ENCODE measurements at regions not wholly inside any gene's neighbourhood (a gene's known extent, or its start where the extent isn't known, plus 50 kb on each side); places are given as distances from the start of the nearest gene placed in this dataset.

DNA sequence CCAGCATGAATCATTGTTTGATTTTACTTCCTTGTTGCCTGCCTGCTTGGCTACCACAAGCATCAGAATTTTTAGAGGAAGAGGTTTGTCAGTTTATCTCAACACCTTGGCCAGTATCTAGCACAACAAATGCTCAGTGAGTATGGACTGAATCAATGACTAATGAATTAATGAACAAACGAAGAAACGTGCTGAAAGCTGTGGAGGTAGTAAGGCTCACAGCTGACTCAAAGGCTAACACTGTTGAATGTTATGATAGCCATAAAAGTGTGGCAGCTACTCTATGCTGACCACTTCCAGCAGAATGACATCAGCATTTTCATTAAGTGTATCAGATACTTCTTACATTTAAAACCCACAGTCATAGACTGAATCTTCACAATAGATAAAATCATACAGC, 543.4 kb downstream of the IRS1 start:
- H3K36me3 ChIP-seq (ENCODE audit: control insufficient read depth in 2 of 3, insufficient read depth in 3 of 3, low read length in 3 of 3): no peaks in the 10 kb centered on the region
- no peak overlapping the region for H3K4me3 ChIP-seq (ENCODE audit: low read length in 3 of 3)
- FAIRE-seq: no peak
- no peaks in the 10 kb centered on the region for H3K27me3 ChIP-seq (ENCODE audit: control insufficient read depth, insufficient read depth, low read length)
- no peak for DNase-seq
- H3K9ac ChIP-seq (ENCODE audit: low read length in 3 of 3): no peak overlapping the region
- H3K4me1 ChIP-seq (ENCODE audit: control insufficient read depth in 2 of 3, insufficient read depth in 2 of 3, low read depth in 1 of 3, low read length in 3 of 3): no peaks in the 10 kb centered on the region
- peaks cover 0 to 3% (median 0%) of the 10 kb centered on the region in 3 donors for H3K9me3 ChIP-seq (ENCODE audit: control insufficient read depth in 2 of 3, insufficient read depth in 1 of 3, low read length in 3 of 3)
- TF ChIP-seq, protein P1, sequence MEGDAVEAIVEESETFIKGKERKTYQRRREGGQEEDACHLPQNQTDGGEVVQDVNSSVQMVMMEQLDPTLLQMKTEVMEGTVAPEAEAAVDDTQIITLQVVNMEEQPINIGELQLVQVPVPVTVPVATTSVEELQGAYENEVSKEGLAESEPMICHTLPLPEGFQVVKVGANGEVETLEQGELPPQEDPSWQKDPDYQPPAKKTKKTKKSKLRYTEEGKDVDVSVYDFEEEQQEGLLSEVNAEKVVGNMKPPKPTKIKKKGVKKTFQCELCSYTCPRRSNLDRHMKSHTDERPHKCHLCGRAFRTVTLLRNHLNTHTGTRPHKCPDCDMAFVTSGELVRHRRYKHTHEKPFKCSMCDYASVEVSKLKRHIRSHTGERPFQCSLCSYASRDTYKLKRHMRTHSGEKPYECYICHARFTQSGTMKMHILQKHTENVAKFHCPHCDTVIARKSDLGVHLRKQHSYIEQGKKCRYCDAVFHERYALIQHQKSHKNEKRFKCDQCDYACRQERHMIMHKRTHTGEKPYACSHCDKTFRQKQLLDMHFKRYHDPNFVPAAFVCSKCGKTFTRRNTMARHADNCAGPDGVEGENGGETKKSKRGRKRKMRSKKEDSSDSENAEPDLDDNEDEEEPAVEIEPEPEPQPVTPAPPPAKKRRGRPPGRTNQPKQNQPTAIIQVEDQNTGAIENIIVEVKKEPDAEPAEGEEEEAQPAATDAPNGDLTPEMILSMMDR (IDR thresholded peaks at IDR 0.05; ENCODE audit: borderline replicate concordance, extremely low read depth, insufficient read depth): no peak
- no peak overlapping the region for H3K27ac ChIP-seq (ENCODE audit: low read depth in 2 of 2, low read length in 2 of 2)
- intact Hi-C loops (cut with DNase I): no loop called here

DNA sequence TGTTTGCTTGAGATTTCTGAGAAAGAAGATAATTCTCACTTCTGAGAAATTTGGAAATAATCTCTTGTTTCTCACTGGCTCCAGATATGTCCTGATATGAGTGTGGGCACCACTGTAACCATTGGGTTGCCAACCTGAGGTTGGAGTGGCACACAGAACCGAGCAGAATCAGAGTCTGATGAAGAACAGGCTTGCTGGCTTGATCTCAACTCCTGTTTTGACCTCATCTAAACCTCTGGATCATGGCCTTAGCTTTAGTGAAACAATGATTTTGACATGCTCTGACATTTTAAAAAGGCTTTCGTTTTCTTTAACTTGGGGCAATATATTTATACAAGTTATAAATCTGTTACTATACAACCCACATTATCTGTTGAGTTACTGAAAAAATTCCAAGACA, 548.0 kb downstream of the IRS1 start:
- TF ChIP-seq, protein P1 (IDR thresholded peaks at IDR 0.05; ENCODE audit: borderline replicate concordance, extremely low read depth, insufficient read depth): no peak
- DNase-seq (no peak), FAIRE-seq (no peak)
- intact Hi-C loops (cut with DNase I): no loop called here
- Histone ChIP-seq H3K9me3 (ENCODE audit: control insufficient read depth in 2 of 3, insufficient read depth in 1 of 3, low read length in 3 of 3) (peaks cover 0 to 3% (median 0%) of the 10 kb centered on the region in 3 donors), H3K36me3 (ENCODE audit: control insufficient read depth in 2 of 3, insufficient read depth in 3 of 3, low read length in 3 of 3) (no peaks in the 10 kb centered on the region), H3K4me1 (ENCODE audit: control insufficient read depth in 2 of 3, insufficient read depth in 2 of 3, low read depth in 1 of 3, low read length in 3 of 3) (no peaks in the 10 kb centered on the region), H3K4me3 (ENCODE audit: low read length in 3 of 3) (no peak overlapping the region), H3K9ac (ENCODE audit: low read length in 3 of 3) (no peak overlapping the region), H3K27ac (ENCODE audit: low read depth in 2 of 2, low read length in 2 of 2) (no peak overlapping the region), H3K27me3 (ENCODE audit: control insufficient read depth, insufficient read depth, low read length) (no peaks in the 10 kb centered on the region)

GRCh38 chr2:226247289-226248275, 552.0 kb downstream of the IRS1 start:
- no peaks in the 10 kb centered on the region for H3K27me3 ChIP-seq (ENCODE audit: control insufficient read depth, insufficient read depth, low read length)
- intact Hi-C loops (cut with DNase I): no loop called here
- H3K9me3 ChIP-seq (ENCODE audit: control insufficient read depth in 2 of 3, insufficient read depth in 1 of 3, low read length in 3 of 3): peaks cover 0 to 5% (median 0%) of the 10 kb centered on the region in 3 donors
- no peak overlapping the region for H3K4me3 ChIP-seq (ENCODE audit: low read length in 3 of 3)
- H3K4me1 ChIP-seq (ENCODE audit: control insufficient read depth in 2 of 3, insufficient read depth in 2 of 3, low read depth in 1 of 3, low read length in 3 of 3): no peaks in the 10 kb centered on the region
- H3K36me3 ChIP-seq (ENCODE audit: control insufficient read depth in 2 of 3, insufficient read depth in 3 of 3, low read length in 3 of 3): no peaks in the 10 kb centered on the region
- H3K27ac ChIP-seq (ENCODE audit: low read depth in 2 of 2, low read length in 2 of 2): no peak overlapping the region
- DNase-seq (no peak), FAIRE-seq (no peak)
- no peak overlapping the region for H3K9ac ChIP-seq (ENCODE audit: low read length in 3 of 3)
- TF ChIP-seq, protein P1 (IDR thresholded peaks at IDR 0.05; ENCODE audit: borderline replicate concordance, extremely low read depth, insufficient read depth): no peak
